GM18868 (cell line): ENCODE measurements at regions not wholly inside any gene's neighbourhood (a gene's known extent, or its start where the extent isn't known, plus 50 kb on each side); places are given as distances from the start of the nearest gene placed in this dataset.

Source experiments
- ATAC-seq: cut with Tn5 transposase; IDR thresholded peaks from one replicate; pipeline ENCODE4 v1.9.1; 2021; ENCODE audit warnings: mild to moderate bottlenecking, moderate library complexity; ENCODE audit not compliant: unreplicated experiment

- no peak for ATAC-seq
Measured at GRCh38 chr3:154496978-154497377, 67.0 kb upstream of the GPR149 start.

DNA sequence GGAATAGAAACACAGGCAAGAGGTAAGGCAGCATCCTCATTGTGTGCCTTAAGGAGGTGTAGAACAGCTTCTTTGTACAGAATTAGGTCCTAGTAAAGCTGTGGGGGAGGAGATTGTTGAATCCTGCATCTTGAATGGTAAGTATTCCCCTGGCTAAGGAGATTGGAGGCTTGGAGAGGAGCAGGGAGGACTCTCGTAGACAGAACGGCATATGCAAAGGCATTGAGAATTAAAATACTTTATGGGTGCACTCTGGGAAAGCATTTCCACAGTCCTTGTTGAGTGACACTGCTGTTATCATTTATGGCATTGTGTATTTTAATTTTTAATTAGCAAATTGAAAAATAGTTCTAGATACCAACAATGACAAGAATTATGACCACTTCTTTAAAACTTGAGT is 66.5 kb upstream of the GPR149 start:
- no peak for ATAC-seq

DNA sequence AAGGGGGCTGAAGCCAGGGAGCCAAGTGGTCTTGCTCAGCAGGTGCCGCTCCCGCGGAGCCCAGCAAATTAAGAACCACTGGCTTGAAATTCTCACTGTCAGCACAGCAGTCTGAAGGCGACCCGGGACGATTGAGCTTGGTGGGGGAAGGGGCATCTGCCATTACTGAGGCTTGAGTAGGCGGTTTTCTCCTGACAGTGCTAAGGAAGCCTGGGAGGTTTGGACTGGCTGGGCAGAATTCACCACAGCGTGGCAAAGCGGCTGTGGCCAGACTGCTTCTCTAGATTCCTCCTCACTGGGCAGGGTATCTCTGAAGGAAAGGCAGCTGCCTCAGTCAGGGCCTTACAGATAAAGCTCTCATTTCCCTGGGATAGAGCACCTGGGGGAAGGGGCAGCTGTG is 57.0 kb upstream of the GPR149 start:
- ATAC-seq: no peak

GRCh38 chr3:154482507-154482906 is 52.5 kb upstream of the GPR149 start:
- ATAC-seq: no peak

GRCh38 chr3:154480033-154480432 is 50.0 kb upstream of the GPR149 start:
- no peak for ATAC-seq
